ENCODE measurements at regions not wholly inside any gene's neighbourhood (a gene's known extent, or its start where the extent isn't known, plus 50 kb on each side); places are given as distances from the start of the nearest gene placed in this dataset.

DNA sequence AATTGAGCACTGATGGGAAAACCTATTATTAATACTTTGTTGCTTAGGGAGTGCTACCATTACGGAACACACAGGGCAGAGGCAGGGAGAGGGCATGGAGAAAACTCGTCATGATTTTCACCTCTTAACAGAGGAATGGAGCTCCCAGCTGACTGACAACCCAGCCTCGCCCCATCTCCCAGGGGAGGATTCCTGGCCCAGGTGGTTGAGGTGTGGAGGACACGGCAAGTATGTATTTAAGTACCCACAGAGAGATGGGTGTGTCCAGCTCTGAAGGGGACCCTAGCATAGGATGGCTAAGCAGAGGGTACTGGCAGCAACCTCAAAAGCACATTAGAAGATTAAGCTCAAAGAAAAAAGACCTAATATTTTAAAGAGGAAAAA lies 261.9 kb upstream of the MOCS1 start:
- TF ChIP-seq, protein P1, sequence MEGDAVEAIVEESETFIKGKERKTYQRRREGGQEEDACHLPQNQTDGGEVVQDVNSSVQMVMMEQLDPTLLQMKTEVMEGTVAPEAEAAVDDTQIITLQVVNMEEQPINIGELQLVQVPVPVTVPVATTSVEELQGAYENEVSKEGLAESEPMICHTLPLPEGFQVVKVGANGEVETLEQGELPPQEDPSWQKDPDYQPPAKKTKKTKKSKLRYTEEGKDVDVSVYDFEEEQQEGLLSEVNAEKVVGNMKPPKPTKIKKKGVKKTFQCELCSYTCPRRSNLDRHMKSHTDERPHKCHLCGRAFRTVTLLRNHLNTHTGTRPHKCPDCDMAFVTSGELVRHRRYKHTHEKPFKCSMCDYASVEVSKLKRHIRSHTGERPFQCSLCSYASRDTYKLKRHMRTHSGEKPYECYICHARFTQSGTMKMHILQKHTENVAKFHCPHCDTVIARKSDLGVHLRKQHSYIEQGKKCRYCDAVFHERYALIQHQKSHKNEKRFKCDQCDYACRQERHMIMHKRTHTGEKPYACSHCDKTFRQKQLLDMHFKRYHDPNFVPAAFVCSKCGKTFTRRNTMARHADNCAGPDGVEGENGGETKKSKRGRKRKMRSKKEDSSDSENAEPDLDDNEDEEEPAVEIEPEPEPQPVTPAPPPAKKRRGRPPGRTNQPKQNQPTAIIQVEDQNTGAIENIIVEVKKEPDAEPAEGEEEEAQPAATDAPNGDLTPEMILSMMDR (IDR thresholded peaks at IDR 0.05; ENCODE audit: low read depth, low read length, poor library complexity, severe bottlenecking) = no peak
- TF ChIP-seq EZH2phosphoT487 (IDR thresholded peaks at IDR 0.05; ENCODE audit: borderline replicate concordance, low read length) = no peak
